H1 (cell line): ENCODE measurements at regions not wholly inside any gene's neighbourhood (a gene's known extent, or its start where the extent isn't known, plus 50 kb on each side); places are given as distances from the start of the nearest gene placed in this dataset.

Experiments used
- CTCF ChIA-PET: fragments of 300-600 bp; sonication (Branson Sonifier 250); formaldehyde crosslinking; loops from one replicate; lab custom pipeline; 2021; ENCODE audit not compliant: partially characterized antibody; lab: Charles Lee
- POLR2A ChIA-PET: fragments of 300-600 bp; sonication (Branson Sonifier 250); formaldehyde crosslinking; loops from one replicate; lab custom pipeline; 2021; ENCODE audit warnings: inconsistent platforms; ENCODE audit not compliant: partially characterized antibody; lab: Charles Lee
- DNase-seq, 2 experiments: peaks; one replicate each; pipeline versions ENCODE4 v3.0.0 to v3.0.0-alpha.2; 2010 to 2022; ENCODE audit warnings: low spot score in 2 of 2, low read depth in 1 of 2, mixed read lengths in 1 of 2
- FAIRE-seq: peaks from 2 replicates; lab custom pipeline; 2011; peaks lifted over from hg19 to GRCh38; lab: Jason Lieb, UNC
- H2AFZ ChIP-seq: 2 replicates; pipeline ENCODE4 v1.8.1; 2012; ENCODE audit warnings: low read length, inconsistent platforms
- H2AK5ac ChIP-seq: 2 replicates; pipeline ENCODE4 v1.6.1; 2013; ENCODE audit warnings: low read depth, low read length
- H2BK120ac ChIP-seq: replicated peaks from 2 replicates; pipeline ENCODE3; 2013; ENCODE audit warnings: low read depth, low read length, inconsistent platforms
- H2BK12ac ChIP-seq: 2 replicates; pipeline ENCODE4 v1.6.1; 2013; ENCODE audit warnings: low read depth, low read length
- H2BK15ac ChIP-seq: 2 replicates; pipeline ENCODE4 v1.6.1; 2013; ENCODE audit warnings: low read length
- H2BK20ac ChIP-seq: 2 replicates; pipeline ENCODE4 v1.6.1; 2013; ENCODE audit warnings: low read length
- H2BK5ac ChIP-seq: 2 replicates; pipeline ENCODE4 v1.6.1; 2013; ENCODE audit warnings: low read depth, low read length
- H3K14ac ChIP-seq: 2 replicates; pipeline ENCODE4 v1.6.1; 2013; ENCODE audit warnings: inconsistent platforms; ENCODE audit not compliant: insufficient read length
- H3K18ac ChIP-seq: 2 replicates; pipeline ENCODE4 v1.6.1; 2013; ENCODE audit warnings: low read length; ENCODE audit errors: extremely low read depth
- H3K23ac ChIP-seq: 2 replicates; pipeline ENCODE4 v1.6.1; 2013; ENCODE audit warnings: inconsistent platforms; ENCODE audit not compliant: insufficient read length
- H3K23me2 ChIP-seq: 2 replicates; pipeline ENCODE4 v1.6.1; 2013; ENCODE audit warnings: low read depth, low read length
- H3K27ac ChIP-seq: 2 replicates; pipeline ENCODE4 v1.6.1; 2011; ENCODE audit warnings: low read depth, low read length, inconsistent platforms
- H3K27me3 ChIP-seq, 4 experiments: replicated peaks in 1 of 4; 1 replicate in 1 of 4; 2 replicates in 3 of 4; pipeline versions ENCODE4 v1.6.1 to v1.8.1; 2011 to 2013; ENCODE audit warnings: low read length in 3 of 4, mild to moderate bottlenecking in 3 of 4, inconsistent platforms in 2 of 4, mixed read lengths in 2 of 4, moderate library complexity in 1 of 4; ENCODE audit not compliant: control insufficient read depth in 3 of 4, insufficient read depth in 3 of 4; ENCODE audit errors: extremely low read depth in 1 of 4
- H3K36me3 ChIP-seq, 4 experiments: 2 replicates each; pipeline versions ENCODE4 v1.6.1 to v1.8.1; 2011 to 2013; ENCODE audit warnings: mild to moderate bottlenecking in 4 of 4, low read length in 3 of 4, moderate library complexity in 2 of 4, control low read depth in 1 of 4, inconsistent platforms in 1 of 4; ENCODE audit not compliant: insufficient read depth in 4 of 4, control insufficient read depth in 2 of 4
- H3K4ac ChIP-seq: replicated peaks from 2 replicates; pipeline ENCODE3; 2013; ENCODE audit warnings: low read length, low read depth, mixed read lengths, inconsistent platforms; ENCODE audit not compliant: insufficient read length
- H3K4me1 ChIP-seq, 4 experiments: replicated peaks in 1 of 4; 1 replicate in 1 of 4; 2 replicates in 3 of 4; pipeline versions ENCODE4 v1.6.1 to v1.8.1; 2011 to 2013; ENCODE audit warnings: low read length in 3 of 4, inconsistent platforms in 2 of 4, mixed read lengths in 1 of 4; ENCODE audit not compliant: insufficient read depth in 4 of 4, control insufficient read depth in 3 of 4
- H3K4me2 ChIP-seq, 2 experiments: 2 replicates each; pipeline versions ENCODE4 v1.6.1 to v1.8.1; 2011 to 2013; ENCODE audit warnings: low read depth in 2 of 2, low read length in 2 of 2, control low read depth in 1 of 2, inconsistent platforms in 1 of 2, mild to moderate bottlenecking in 1 of 2; ENCODE audit not compliant: insufficient read depth in 1 of 2
- H3K4me3 ChIP-seq, 4 experiments: fragments of 200-600, 300-600 bp in 1 of 4; sonication (generic), shearing (Covaris generic), sonication (Bioruptor Twin) in 1 of 4; 2 replicates each; pipeline versions ENCODE4 v1.5.1 to v1.8.1; 2011 to 2016; ENCODE audit warnings: low read length in 4 of 4, low read depth in 3 of 4, control low read depth in 2 of 4, inconsistent platforms in 2 of 4, mild to moderate bottlenecking in 2 of 4, mixed read lengths in 1 of 4, moderate library complexity in 1 of 4; ENCODE audit not compliant: insufficient read depth in 2 of 4; ENCODE audit errors: extremely low read depth in 1 of 4
- H3K56ac ChIP-seq: replicated peaks from 2 replicates; pipeline ENCODE3; 2013; ENCODE audit warnings: low read depth, mild to moderate bottlenecking, mixed read lengths, low read length, inconsistent platforms; ENCODE audit not compliant: insufficient read length
- H3K79me1 ChIP-seq: 2 replicates; pipeline ENCODE4 v1.6.1; 2013; ENCODE audit warnings: low read depth, low read length, control low read depth
- H3K79me2 ChIP-seq, 2 experiments: 2 replicates each; pipeline versions ENCODE4 v1.6.1 to v1.8.1; 2012 to 2013; ENCODE audit warnings: low read length in 2 of 2, mild to moderate bottlenecking in 2 of 2, inconsistent platforms in 1 of 2; ENCODE audit not compliant: insufficient read depth in 2 of 2, control insufficient read depth in 1 of 2
- H3K9ac ChIP-seq, 4 experiments: replicated peaks in 1 of 4; 1 replicate in 1 of 4; 2 replicates in 3 of 4; pipeline versions ENCODE4 v1.6.1 to v1.8.1; 2011 to 2013; ENCODE audit warnings: low read depth in 3 of 4, low read length in 3 of 4, control low read depth in 2 of 4, mild to moderate bottlenecking in 2 of 4, moderate library complexity in 2 of 4, inconsistent platforms in 1 of 4; ENCODE audit errors: extremely low read depth in 1 of 4
- H3K9me3 ChIP-seq, 2 experiments: 2 replicates each; pipeline versions ENCODE4 v1.6.1 to v1.8.1; 2012 to 2013; ENCODE audit warnings: mild to moderate bottlenecking in 2 of 2, moderate library complexity in 2 of 2, control low read depth in 1 of 2, inconsistent platforms in 1 of 2, low read depth in 1 of 2, low read length in 1 of 2, mixed read lengths in 1 of 2; ENCODE audit not compliant: insufficient read depth in 2 of 2
- H4K20me1 ChIP-seq, 2 experiments: replicated peaks in 1 of 2; 2 replicates each; pipeline versions ENCODE3 to v1.8.1; 2011 to 2013; ENCODE audit warnings: inconsistent platforms in 2 of 2, low read length in 2 of 2, mild to moderate bottlenecking in 1 of 2; ENCODE audit not compliant: insufficient read depth in 2 of 2, control insufficient read depth in 1 of 2
- H4K5ac ChIP-seq: 2 replicates; pipeline ENCODE4 v1.6.1; 2013; ENCODE audit warnings: low read length, low read depth, mixed read lengths, inconsistent platforms; ENCODE audit not compliant: insufficient read length
- H4K8ac ChIP-seq: 2 replicates; pipeline ENCODE4 v1.8.0; 2013; ENCODE audit warnings: mild to moderate bottlenecking, moderate library complexity, low read length, inconsistent platforms; ENCODE audit not compliant: insufficient read depth; ENCODE audit errors: extremely low read depth
- H4K91ac ChIP-seq: replicated peaks from 2 replicates; pipeline ENCODE3; 2013; ENCODE audit warnings: low read length, mixed read lengths, inconsistent platforms; ENCODE audit not compliant: insufficient read length
- ATF3 ChIP-seq: IDR thresholded peaks from 2 replicates; pipeline ENCODE4 v1.6.1; 2011; ENCODE audit warnings: low read depth, mild to moderate bottlenecking, low read length; ENCODE audit not compliant: insufficient read depth
- CBX8 ChIP-seq: fragments of 300-800, 300-1000 bp; sonication (generic); IDR thresholded peaks from 2 replicates; pipeline ENCODE4 v1.7.1; 2016; ENCODE audit warnings: low read depth, low read length, borderline replicate concordance
- CEBPB ChIP-seq: IDR thresholded peaks from 2 replicates; pipeline ENCODE4 v1.6.1; 2012; ENCODE audit warnings: low read depth, low read length
- POLR2A ChIP-seq, 2 experiments: IDR thresholded peaks; 1 replicate in 1 of 2; 2 replicates in 1 of 2; pipeline ENCODE4 v1.6.1; 2011; ENCODE audit warnings: low read depth in 2 of 2, low read length in 2 of 2, mild to moderate bottlenecking in 2 of 2; ENCODE audit errors: control extremely low read depth in 1 of 2
- POU5F1 ChIP-seq: IDR thresholded peaks from 2 replicates; pipeline ENCODE4 v1.6.1; 2011; ENCODE audit warnings: low read depth, mild to moderate bottlenecking, low read length, moderate library complexity
- RAD21 ChIP-seq, 2 experiments: IDR thresholded peaks in 1 of 2; conservative IDR thresholded peaks in 1 of 2; 2 replicates each; pipeline ENCODE4 v1.6.1; 2011; ENCODE audit warnings: low read depth in 2 of 2, low read length in 2 of 2, improper control_type of control experiment in 1 of 2, inconsistent platforms in 1 of 2, mild to moderate bottlenecking in 1 of 2, moderate library complexity in 1 of 2
- RBBP5 ChIP-seq: IDR thresholded peaks from 2 replicates; pipeline ENCODE4 v1.7.1; 2012; ENCODE audit warnings: low read depth, mild to moderate bottlenecking, inconsistent platforms, low read length, moderate library complexity, borderline replicate concordance
- SIRT6 ChIP-seq: IDR thresholded peaks from one replicate; pipeline ENCODE4 v1.7.1; 2012; ENCODE audit warnings: low read length, inconsistent platforms
- SIX5 ChIP-seq: IDR thresholded peaks from 2 replicates; pipeline ENCODE4 v1.6.1; 2011; ENCODE audit warnings: mild to moderate bottlenecking, low read depth, low read length
- TCF12 ChIP-seq: IDR thresholded peaks from 2 replicates; pipeline ENCODE4 v1.6.1; 2011; ENCODE audit warnings: low read depth, mild to moderate bottlenecking, low read length
- ZNF274 ChIP-seq: IDR thresholded peaks from 2 replicates; pipeline ENCODE4 v1.7.0; 2012; ENCODE audit warnings: low read length, borderline replicate concordance; ENCODE audit errors: extremely low read depth
- WGBS, 2 experiments: shearing (Covaris generic) in 1 of 2; methylation state at CpG; one replicate each; pipeline versions ENCODE4 v1.1.6 to v1.1.7; 2013 to 2015; ENCODE audit warnings: low lambda C conversion rate in 2 of 2, mixed read lengths in 2 of 2, inconsistent platforms in 1 of 2, low coverage in 1 of 2, missing lambda C conversion rate in 1 of 2; ENCODE audit not compliant: insufficient replicate concordance in 2 of 2, insufficient coverage in 1 of 2, insufficient read length in 1 of 2; ENCODE audit errors: extremely low coverage in 1 of 2, missing lambda C conversion rate in 1 of 2; 5-methylcytosine and 5-hydroxymethylcytosine counted together

- Histone ChIP-seq H2AFZ (no peak overlapping the region), H3K4me3 (no peak overlapping the region), H2AK5ac (no peak overlapping the region), H3K4me2 (no peak overlapping the region), H2BK120ac (no peak overlapping the region), H3K27ac (no peak overlapping the region), H3K27me3 (no peaks in the 10 kb centered on the region; a peak in 1 of 7 replicates), H3K23ac (no peak overlapping the region), H3K9me3 (no peaks in the 10 kb centered on the region), H3K79me2 (no peaks in the 10 kb centered on the region), H4K91ac (no peak overlapping the region), H3K23me2 (no peaks in the 10 kb centered on the region), H2BK12ac (no peak overlapping the region), H3K4me1 (peaks cover 0 to 5% (median 2%) of the 10 kb centered on the region in 4 experiments; a peak in 3 of 7 replicates), H2BK20ac (no peak overlapping the region), H3K9ac (no peak overlapping the region), H4K8ac (no peak overlapping the region), H3K56ac (no peak overlapping the region), H2BK5ac (no peak overlapping the region), H3K4ac (no peak overlapping the region), H3K79me1 (no peaks in the 10 kb centered on the region), H3K18ac (no peak overlapping the region), H3K14ac (no peak overlapping the region), H3K36me3 (no peaks in the 10 kb centered on the region), H4K5ac (no peak overlapping the region), H2BK15ac (no peak overlapping the region), H4K20me1 (no peaks in the 10 kb centered on the region)
- DNase-seq (no peak), FAIRE-seq (no peak)
- ChIA-PET CTCF (interaction anchor here (0.7 to 1.3 kb wide), 3 partner anchors 45 to 186 kb away, joined by 3 to 4 read pairs (median 3); no protein-coding TSS in a partner anchor), POLR2A (interaction anchor here (1.4 kb wide), 1 partner anchor 14 kb away, joined by 3 read pairs; no protein-coding TSS in a partner anchor)
- WGBS, 2 experiments, result 87% methylated on average over 16 of the region's 16 CpGs; no CpG with 5 or more reads in 1 of the 2 experiments
- TF ChIP-seq CEBPB (no peak), POLR2A (IDR thresholded peaks at IDR 0.05; ENCODE audit: control extremely low read depth in 1 of 2, low read depth in 2 of 2, low read length in 2 of 2) (no peak), POU5F1 (no peak), RAD21 (IDR thresholded peaks at IDR 0.05 in 1 of 2, conservative IDR thresholded peaks at IDR 0.05 in 1 of 2; ENCODE audit: low read depth in 2 of 2, low read length in 2 of 2) (no peak), ZNF274 (no peak), RBBP5 (no peak), SIX5 (no peak), SIRT6 (no peak), CBX8 (no peak), ATF3 (no peak), TCF12 (no peak)
Observed at GRCh38 chr16:86205521-86206245, 304.6 kb upstream of the FOXF1 start.
